Stimulated activated CD4-positive, alpha-beta T cell treated with anti-CD3 and anti-CD28 coated beads, Interleukin-1b, Interleukin-23, amount 100 ng/mL, for 24 hours (primary cell): ENCODE measurements at regions not wholly inside any gene's neighbourhood (a gene's known extent, or its start where the extent isn't known, plus 50 kb on each side); places are given as distances from the start of the nearest gene placed in this dataset.

Experiments used
- DNase-seq, 4 experiments: peaks; one replicate each; pipeline ENCODE4 v3.0.0-alpha.2; 2020; ENCODE audit warnings: low read depth in 4 of 4, low spot score in 1 of 4

DNA sequence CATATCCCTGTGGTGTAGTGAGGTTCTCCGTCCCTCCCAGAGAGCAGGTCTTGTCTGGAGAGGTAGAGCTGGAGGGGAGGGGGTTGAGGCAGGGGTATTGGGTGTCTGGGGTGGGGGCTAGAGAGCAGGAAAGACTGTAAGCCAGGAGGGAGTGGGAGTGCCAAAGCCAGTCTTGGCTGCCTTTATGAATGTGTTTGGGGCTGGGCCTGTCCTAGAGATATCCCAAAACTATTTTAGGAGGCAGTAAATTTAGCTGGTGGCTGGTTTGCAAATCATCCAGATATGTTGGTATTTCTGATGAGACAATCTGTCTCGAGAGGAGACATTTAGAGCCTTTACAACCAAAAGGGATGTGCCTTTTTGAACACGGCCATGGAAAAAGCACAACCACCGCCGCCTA, 166.6 kb downstream of the TLE3 start:
- no peak for DNase-seq

DNA sequence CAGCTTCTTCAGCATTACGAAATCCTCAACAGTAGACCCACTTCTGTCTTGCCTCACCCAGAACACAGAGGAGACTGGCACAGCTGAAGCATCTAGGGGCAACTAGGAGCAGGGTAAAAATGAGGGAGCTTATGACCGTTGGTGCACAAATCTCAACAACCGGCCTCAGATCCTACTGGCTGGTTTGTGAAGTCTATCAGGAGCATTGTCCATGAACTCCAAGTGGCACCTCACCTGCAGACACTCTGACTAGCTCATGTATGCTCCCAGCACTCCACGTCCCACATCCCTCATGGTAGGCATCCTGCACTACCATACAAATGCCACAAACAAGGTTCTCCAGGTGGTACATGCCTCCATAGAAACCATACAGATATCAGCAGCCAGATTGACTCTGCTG, 163.1 kb downstream of the TLE3 start:
- no peak for DNase-seq

DNA sequence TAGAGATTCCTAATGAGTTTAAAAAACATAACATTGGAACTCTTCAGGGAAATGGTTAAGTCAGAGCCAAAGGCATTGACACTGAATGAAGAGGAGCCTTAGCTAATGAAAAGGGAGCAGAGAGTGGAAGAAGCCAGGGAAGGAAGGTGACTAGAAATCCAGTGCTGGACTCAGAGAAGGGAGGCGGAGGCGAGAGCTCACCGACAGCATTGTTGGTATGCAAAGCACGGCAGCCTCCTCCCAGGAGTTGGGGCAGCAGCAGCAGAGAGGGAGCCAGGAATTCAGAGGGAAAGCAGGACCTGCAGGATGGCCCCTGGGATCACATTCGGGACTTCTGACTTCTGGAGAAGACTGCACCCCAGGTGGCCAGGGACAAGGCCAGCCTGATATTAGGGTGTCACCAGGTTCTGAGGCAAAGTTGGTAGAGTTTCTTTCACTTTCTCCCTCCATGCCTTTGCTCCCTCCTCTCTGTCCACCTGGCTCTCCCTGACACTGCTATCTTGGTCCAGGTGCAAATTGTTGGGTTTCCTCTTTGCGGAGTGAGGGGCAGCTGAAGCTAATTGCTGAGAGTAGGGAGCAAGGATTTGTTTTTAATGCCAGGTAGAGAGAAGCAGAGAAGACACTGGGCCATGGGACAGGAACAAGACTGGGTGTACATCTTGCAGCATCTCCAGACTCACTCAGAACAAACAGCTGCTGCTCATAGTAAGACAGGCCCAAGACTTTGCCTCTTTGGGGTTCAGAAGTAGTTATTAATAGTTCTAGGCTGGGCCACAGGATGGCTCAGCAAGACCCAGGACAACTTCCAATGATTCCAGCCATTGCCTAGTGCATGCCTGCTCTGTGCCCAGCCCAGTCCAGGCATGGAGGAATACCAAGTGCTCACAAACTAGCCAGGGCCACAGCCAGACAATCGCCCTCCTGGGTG, 157.9 kb downstream of the TLE3 start:
- no peak for DNase-seq

DNA sequence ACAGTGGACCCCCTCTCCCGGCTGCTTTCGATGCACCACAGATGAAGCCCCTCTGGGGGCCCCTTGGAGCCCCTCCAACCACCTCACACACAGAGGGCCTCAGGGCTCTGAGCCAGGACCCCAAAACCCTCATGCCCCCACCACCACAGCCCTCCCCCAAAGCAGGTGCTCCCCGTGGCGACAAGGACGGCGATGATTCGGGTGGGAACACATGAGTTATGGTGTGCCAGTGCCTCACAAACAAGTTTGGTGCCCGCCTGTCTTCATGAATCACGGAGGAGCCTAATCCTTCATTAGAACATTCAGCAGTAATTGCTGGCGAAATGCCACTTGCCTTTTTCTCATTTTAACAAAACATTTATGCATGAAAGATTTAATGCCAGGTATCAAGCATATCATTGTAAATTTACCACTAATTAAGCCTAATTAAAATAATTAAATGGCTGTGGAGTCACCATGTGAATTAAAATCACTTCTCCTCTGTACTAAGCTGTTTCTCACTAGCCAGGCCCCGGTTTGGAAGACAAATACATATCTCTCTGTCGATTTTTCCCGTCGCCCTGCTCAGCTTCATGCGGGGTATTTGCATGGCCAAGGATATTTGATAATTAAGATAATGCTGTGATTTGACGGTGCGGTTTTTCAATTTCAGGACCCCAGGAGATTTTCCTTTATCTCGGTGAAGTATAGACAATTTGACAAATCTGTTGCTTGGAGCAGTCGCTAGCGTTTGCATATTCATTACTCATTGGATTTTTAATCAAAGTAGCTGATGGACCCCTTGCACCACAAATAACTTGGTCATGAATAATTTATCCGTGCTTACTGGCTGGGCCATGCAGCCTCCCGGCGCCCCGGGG, 157.0 kb downstream of the TLE3 start:
- DNase-seq = no peak

DNA sequence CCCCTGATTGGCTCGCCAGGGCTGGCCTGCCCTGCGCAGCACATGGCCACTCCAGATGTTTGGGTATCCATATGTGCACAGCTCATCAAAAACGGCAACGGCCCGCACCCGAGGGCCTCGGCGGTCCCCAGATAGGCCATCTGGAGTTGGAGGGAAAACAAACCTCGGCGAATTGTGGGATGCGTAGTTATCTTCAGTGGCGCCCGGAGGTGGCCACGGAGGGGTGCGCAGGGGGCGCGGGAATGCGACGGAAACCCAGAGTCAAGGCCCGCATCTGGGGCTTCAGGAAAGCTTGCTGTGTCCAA, 156.5 kb downstream of the TLE3 start:
- DNase-seq = no peak

DNA sequence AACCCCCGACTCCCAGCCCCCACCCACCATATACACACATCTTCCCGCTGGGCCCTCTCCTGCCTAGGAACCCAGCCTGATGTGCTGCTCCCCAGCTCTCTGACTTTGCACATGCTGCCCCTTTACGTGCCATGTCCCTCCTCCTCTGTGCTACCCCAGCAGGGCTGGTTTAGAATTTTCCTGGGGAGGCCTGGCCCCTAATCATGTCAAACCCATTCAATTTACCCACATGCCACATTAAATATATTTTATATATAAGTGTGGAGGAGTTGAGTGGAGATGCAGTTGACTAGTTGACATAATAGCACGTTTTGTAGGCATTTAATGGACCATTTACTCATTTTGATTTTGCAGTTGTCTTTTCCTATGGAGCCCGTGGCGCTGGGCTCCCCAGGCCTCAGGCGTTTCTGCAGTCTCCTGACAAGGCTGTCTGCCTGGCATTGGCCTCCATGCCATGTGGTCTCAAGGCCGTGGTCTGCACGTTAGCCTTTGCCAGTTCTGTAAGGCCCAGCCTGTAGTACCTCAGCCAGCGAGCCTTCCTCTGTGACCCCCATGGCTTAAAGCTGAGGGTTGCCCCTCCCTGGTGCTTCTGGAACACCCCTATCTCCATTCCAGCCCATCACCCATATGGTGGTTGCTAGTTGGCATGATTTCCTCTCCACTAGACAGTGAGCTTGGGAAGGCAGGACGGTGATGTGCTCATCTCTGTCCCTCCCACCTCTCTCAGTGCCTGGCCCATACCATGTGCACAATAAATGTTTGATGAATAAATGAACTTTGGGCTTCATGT, 155.8 kb downstream of the TLE3 start:
- no peak for DNase-seq

DNA sequence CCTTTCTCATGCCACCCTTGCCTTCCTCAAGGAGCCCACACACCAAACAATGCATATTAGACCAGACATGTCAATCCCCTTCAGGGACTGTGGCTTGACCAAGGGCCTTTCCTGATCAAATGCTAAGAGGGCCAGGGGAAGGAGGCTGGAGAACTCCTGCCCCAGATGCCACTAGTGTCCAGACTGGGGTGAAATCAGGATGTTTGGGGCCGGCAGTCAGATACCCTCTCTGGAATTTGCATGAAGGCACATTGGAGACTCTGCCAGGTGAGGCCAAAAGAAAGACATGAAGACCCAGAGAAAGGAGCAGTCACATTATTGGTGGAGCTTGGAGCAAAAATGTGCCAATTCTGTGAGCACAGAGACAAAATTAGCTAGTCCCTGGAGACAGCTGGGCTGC, 154.1 kb downstream of the TLE3 start:
- no peak for DNase-seq

DNA sequence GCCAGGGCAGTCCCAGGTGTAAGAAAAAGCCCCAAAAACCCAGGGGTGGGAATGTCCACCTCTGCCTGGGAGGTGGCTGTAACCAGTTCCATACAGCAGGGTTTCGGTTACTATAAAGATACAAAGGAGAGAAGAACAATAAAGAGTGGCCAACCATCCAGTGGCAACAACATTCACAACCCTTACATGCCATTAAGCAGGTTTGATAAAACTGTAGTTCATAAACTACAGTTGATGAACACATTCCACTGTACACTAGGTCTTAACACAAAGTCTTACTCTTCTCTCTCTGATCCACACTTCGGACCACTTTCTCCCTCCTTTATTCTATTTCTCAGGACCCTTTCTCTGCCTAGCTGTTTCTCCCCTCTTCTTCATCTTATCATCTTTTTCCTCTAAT, 152.0 kb downstream of the TLE3 start:
- DNase-seq = no peak

DNA sequence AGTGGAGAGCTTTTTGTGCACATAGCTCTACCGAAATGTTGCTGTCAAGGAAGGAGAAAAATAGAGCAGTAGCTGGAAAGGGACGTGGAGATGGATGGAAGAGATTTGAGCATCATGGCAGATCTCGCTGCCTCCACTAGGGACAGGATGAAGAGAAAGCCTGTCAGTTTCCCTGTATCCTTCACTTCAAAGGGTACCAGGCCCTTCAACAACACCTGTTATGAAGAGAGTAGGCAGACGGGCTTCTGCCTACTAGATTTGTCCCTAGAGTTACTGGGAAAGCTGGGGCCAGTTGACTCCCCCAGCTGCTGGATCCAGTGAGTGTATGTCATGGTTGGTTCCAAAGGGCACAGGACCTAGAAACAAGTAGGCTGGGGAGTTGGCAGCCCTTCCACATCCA, 150.8 kb downstream of the TLE3 start:
- no peak for DNase-seq

DNA sequence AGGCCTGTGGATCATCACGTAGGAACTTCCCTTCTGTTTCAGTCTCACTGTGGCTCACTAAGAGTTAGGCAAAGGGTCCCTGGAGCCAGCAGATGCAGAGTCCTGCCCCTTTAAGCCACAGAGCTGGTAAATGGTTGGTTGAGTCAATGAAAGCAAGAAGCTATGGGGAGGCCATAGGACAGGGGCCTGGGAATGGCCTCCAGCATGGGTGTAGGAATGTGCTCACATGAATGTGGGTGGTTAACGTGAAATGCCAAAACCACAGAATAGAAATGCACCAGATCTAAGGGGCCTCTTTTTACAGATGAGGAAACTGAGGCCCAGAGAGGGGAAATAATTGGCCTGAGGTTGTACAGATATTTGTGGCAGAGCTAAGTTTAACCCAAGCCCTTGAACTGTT, 150.3 kb downstream of the TLE3 start:
- no peak for DNase-seq

DNA sequence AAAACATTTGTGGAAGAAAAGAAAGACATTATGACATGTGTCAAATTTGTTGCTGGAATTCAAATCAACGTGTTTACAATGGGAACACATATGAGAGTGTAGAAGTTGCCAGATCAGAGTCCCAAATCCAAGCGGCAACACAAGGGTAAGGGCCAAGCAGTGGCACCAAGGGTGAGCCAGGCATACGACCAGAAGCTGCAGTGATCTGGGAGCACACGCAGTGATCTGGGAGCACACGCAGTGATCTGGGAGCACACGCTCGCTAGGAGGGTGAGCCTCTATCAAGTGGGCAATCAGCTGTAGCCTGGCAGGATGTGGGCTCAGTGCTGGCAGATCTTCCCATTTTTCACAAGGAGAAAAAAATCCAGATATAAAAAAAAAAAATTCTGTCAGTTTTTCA, 148.2 kb downstream of the TLE3 start:
- DNase-seq = no peak

DNA sequence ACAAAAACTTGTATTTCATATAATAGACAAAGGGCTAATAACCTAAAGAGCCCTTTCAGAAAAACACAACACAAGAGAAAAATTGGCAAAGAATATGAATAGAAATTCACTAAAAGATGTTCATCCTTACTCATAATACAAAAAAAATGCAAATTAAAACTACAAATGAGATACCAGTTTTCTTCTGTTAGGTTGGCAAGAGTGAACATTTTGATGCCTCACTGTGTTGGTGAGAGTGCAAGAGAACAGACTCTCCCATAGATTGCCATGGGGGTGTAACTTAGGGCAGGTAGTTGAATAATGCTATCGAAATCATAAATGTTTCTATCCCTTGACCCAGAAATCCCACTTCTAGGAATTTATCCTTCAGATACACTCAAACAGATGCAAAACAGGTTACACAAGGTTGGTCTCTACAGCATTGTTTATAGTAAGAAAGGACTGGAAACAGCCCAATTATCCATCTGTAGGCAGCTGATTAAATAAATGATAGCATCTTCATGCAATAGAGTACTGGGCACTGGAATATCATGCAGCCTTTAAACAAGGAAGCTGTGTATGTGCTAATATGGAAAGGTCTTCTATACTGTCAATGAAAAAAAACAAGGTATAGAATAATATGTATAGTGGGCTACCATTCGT, 146.3 kb downstream of the TLE3 start:
- no peak for DNase-seq

DNA sequence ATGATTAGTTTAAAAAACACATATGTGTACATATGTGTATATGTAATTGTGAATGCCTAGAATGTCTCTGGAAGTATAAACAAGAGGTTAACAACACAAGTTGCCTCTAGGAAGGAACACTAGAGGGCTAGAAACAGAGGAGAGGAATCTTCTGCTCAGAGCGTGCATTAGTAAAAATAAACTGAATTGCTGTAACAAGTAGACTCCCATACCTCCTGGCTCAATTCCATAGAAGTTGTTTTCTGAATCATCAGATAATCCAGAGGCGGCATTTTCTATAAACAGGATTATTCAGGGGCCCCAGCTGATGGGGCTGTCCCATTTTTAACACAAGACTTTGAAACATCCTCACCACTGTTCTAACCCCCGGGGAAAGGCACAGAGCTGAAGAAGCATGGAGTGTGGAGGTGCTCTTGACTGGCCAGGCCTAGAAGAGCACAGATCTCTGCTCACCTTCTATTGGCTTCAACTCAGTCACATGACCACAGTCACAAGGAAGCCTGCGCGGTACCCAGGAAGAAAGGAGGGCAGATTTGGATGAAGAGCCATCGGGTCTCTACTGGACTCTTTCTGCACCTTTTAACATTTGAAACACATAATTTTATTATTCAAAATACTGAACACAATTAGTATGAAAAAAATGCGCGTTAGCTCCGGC, 145.7 kb downstream of the TLE3 start:
- no peak for DNase-seq

DNA sequence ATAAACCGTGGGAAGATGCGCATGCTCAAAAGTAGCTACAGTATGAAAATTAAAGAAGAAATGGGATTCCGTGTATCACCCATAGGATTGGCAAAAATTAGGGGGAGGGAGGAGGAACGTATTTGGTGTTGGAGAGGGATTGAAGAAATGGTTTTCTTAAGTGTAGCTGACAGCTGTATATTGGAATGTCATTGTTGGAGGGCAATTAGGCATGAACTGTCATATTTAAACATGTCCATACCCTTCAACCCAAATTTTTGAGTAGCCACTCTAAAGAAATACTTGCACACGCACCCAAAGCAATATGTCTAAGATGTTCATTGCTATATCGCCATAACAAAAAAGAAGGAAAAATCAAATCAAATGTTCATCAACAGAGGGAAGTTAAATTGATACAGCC, 144.7 kb downstream of the TLE3 start:
- no peak for DNase-seq

DNA sequence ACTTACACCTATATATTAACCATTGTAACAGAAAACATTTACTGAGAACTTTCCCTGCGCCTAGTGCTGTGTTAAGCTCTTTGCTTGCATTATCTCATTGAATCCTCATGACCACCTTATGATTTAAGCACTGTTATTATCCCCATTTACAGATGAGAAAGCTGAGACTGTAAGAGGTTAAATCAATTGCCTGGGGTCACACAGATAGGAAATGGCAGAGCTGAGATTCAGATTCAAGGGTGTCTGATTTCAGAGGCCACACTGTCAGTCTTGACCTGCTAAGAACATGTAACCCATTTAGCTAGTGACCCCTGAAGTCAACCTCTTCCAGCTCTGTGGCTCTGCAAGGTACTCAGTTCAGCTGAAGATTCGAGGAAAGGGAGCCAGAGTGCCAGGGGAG, 143.9 kb downstream of the TLE3 start:
- DNase-seq = no peak

DNA sequence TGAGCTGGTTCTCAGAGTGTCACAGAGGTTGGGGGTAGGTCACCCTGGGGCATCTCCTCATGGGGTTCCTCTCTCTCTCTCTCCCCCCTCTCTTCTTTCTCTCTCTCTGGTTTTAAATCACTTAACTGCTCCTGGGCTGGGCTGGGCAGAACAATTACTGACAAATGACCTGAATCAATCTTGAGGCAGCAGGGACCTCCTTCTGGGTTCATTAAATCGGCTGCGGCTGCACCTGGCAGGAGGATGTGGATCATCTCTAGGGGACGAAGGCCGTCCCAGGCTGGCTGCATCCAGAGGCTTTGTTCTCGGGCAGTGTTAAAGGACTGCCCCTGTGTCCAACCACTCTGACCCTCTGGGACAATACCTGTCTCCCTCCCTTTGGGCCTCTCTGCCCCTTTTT, 143.1 kb downstream of the TLE3 start:
- DNase-seq = no peak

DNA sequence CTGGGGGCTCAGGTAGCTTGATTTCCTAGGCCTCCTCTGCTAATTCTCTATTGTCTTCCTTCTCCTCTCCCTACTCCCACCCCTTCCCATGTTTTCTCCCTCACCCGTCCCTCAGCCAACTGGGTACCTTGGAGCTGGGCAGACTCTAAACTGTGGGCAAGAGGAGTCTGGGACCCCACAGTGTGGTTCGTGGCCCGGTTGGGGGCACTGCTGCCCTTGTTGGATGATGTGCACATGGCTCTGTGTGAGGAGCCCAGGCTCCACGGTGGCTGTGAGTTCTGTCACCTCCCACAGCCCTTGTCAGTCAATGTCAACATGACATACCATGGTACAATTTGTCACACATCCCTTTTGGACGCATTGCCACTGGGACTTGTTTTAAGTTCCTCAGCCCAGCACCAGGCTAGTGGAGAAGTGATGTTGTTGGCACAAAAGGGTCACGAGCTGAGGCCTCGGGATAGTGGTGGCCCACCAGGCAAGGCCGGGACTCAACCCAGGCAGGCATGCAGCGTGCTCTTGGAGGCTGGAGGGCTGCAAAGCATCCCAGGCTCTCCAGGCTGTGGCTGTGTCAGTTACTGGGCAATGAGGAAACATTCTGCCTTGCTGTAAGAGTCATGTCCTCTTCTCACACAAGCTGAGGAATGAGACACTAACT, 142.3 kb downstream of the TLE3 start:
- no peak for DNase-seq

DNA sequence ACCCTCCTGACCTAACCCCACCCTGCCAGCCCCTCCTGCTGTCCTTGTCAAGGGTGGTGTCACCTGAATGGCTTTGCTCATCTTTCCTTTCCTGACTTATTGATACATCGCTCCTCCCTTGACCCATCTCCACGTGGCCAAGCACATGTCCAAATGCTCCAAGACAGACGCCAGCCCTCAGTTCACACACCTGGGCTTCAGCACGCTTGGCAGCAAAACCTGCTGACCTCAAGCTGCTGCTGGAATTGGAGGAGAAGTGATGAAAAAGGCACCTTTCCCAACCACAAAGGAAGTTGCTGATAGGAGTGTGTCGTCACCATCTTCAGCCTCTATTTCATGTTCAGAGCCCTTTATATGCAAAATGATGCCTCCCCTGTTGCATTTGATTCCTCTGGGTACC, 141.3 kb downstream of the TLE3 start:
- DNase-seq = no peak

DNA sequence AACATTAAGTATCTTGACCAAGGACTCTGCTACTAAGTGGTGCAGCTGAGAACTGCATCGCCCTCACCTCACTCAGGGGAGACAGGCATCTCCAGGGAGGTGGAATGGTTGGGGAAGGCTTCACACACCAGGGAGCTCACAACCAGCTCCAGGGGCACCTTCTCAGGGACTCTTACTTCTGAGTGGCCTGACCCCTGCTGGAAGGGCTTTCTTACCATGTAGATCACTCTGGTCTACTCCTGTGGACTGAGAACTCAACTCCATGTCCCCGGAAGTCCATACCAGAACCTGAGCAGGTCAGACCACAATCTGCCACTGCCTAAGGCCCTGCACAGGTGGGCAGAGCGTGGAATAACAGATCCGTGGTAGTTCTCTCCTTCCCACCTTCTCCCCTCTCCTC, 140.5 kb downstream of the TLE3 start:
- no peak for DNase-seq

DNA sequence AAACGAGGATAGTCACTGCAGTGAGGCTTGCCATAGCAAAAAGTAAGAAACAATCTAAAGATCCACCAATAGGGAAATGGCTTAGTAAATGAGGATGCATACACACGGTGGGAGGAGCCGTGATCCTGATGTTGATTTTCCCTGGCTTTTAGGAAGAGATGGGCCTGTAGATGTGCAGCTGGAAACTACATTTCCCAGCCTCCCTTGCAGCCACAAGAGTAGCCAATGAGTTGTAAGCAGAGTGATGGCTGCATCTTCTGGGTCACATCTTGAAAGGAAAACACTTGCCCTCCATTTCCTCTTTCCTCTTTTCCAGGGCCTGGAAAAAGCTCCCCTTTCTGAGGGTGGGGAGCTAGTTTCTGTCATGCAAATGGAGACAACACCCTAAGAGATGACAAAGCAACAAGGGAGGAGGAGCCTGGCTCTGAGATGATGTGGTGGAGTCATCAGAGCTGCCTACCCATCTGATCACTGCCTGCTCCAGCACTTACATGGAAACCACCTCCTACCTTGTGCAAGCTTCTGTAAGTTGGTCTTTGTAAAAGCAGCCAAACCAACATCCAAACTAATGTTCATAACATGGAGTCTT, 139.1 kb downstream of the TLE3 start:
- DNase-seq = no peak
